Tibial nerve (tissue), 4 donors: ENCODE measurements at regions not wholly inside any gene's neighbourhood (a gene's known extent, or its start where the extent isn't known, plus 50 kb on each side); places are given as distances from the start of the nearest gene placed in this dataset.

ENCODE experiments used
- EP300 ChIP-seq, 2 donors: sonication (generic); formaldehyde crosslinking; IDR thresholded peaks; one replicate each; pipeline ENCODE4 v1.6.1; 2017; ENCODE audit warnings: antibody characterized with exemption in 2 of 2, mild to moderate bottlenecking in 1 of 2
- POLR2A ChIP-seq, 2 donors: fragments of 450-650 bp; IDR thresholded peaks; one replicate each; pipeline ENCODE4 v1.6.1; 2017; ENCODE audit warnings: antibody characterized with exemption in 2 of 2, mild to moderate bottlenecking in 2 of 2, moderate library complexity in 2 of 2
- TF ChIP-seq, protein P1 (sequence below), 5 experiments: fragments of 200-600 bp in 3 of 5; fragments of 450-650 bp in 2 of 5; sonication (generic) in 3 of 5; IDR thresholded peaks; one replicate each; pipeline ENCODE4 v1.5.1; 2016 to 2019; ENCODE audit warnings: antibody characterized with exemption in 5 of 5, mild to moderate bottlenecking in 3 of 5, moderate library complexity in 2 of 5

DNA sequence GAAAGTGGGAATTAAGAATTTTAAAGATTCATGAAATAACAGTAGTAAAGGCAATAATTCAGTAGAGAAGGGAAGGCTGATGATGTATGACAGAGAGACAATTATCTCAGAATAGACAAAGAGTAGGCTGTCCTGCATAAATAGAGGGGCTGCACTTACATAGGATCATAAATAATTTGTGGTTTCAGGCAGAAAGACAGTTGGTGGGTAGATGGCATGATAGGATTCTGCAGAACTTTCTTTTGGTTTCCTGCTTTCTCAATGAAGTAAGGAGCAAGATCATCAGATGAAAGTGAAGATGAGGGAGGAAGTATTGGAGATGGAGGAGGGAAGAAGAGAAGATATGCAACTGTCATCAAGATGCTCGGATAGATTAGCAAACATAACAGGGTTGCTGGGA is 604.9 kb upstream of the ZFP42 start:
- TF ChIP-seq, protein P1, sequence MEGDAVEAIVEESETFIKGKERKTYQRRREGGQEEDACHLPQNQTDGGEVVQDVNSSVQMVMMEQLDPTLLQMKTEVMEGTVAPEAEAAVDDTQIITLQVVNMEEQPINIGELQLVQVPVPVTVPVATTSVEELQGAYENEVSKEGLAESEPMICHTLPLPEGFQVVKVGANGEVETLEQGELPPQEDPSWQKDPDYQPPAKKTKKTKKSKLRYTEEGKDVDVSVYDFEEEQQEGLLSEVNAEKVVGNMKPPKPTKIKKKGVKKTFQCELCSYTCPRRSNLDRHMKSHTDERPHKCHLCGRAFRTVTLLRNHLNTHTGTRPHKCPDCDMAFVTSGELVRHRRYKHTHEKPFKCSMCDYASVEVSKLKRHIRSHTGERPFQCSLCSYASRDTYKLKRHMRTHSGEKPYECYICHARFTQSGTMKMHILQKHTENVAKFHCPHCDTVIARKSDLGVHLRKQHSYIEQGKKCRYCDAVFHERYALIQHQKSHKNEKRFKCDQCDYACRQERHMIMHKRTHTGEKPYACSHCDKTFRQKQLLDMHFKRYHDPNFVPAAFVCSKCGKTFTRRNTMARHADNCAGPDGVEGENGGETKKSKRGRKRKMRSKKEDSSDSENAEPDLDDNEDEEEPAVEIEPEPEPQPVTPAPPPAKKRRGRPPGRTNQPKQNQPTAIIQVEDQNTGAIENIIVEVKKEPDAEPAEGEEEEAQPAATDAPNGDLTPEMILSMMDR (IDR thresholded peaks at IDR 0.05), result no peak
- TF ChIP-seq POLR2A (IDR thresholded peaks at IDR 0.05) (no peak), EP300 (IDR thresholded peaks at IDR 0.05) (no peak)
